HG03196 (cell line): ENCODE measurements at regions not wholly inside any gene's neighbourhood (a gene's known extent, or its start where the extent isn't known, plus 50 kb on each side); places are given as distances from the start of the nearest gene placed in this dataset.
A peak's percentile ranks its signal among the peaks of the same experiment; 100 is the strongest.
"Not testable (repeated sequence)": the region's sequence is repeated elsewhere in the genome, so short reads cannot be mapped to it uniquely, and the experiment has no call there.

Experiments
- ATAC-seq: cut with Tn5 transposase; IDR thresholded peaks from one replicate; pipeline ENCODE4 v1.9.1; 2021; ENCODE audit not compliant: unreplicated experiment

- ATAC-seq: no peak
These were observed 135.4 kb downstream of the HMHB1 start for GRCh38 chr5:143947313-143947712.

GRCh38 chr5:143952809-143953208, 140.8 kb downstream of the HMHB1 start:
- ATAC-seq: no peak

GRCh38 chr5:143953851-143954250, 141.9 kb downstream of the HMHB1 start:
- no peak for ATAC-seq

DNA sequence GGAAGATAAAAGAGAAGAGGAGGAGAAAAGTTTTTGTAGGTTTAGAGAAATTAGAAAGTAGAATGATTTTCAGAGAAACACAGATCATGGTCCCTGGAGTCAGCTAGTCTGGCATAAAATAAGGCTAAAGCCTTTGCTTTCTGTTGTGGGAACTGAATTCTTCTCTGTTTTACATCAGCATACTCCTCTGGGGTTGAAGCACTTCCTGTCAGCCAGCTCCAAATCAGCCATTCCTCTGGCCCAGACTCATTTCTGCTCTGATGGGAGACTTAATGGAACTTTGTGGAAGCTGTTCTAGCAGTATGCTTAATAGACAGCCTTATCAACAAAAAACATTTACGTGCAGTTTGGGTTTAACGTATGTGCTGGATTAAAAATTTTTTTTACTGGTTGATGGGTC, 143.2 kb downstream of the HMHB1 start:
- no peak for ATAC-seq

DNA sequence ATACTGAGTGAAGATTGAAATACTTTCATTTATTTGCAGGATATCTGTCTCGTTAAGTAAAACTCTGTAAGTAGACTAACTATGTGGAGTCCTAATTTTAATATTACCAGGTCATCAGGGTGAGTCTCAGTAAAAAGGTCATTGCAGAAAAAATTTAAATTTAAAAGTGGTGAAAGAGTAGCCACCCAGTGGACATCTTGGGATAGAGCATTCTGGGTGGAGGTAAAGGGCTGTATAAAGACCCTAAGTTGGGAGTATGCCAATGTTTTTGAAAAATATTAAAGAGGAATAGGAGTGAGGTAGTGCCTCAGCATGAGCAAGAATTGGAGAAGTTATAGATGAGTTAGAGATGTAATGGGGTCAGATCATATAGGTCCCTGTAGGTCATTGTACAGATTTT, 145.5 kb downstream of the HMHB1 start:
- no peak for ATAC-seq

GRCh38 chr5:143962201-143962600, 150.2 kb downstream of the HMHB1 start:
- no peak for ATAC-seq

GRCh38 chr5:143964919-143965318, 153.0 kb downstream of the HMHB1 start:
- ATAC-seq: no peak

DNA sequence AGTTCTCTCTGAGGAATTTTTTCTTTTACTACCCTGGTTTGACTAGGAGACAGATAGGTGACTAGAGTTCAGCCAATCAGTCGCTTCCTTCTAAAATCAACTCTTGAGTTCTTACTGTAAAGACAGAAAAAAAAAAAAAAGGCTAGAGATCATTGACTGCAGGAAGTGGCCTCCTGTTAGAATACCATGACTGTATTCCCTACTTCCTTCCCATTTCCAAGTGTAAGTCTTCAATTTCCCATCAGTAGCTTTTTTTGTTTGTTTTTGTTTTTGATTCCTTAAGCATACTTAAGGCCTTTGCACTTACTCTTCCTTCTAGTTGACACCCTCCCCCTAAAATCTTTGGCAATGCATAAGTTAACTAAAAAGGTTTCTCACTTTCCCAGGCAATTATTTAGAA, 154.3 kb downstream of the HMHB1 start:
- ATAC-seq: no peak

GRCh38 chr5:143968071-143968878, 156.3 kb downstream of the HMHB1 start:
- peak; percentile 50 for ATAC-seq

DNA sequence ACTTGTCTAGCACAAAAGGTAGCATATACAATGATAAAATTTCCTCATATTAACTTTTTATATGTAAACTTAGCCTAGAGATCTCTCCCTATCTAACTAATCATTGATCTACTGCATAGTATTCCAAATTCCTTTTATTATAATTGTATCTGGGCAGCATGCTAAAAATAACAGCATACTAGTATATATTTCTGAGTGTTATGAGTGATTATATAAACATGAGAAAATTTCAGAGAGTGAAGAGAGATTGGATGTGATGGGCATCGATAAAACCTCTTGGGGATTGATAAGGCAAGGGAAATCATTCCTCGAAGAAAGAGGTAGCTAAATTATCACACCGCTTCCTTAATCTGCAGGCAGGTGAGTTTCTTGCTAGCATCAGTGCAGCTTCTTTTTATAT, 158.2 kb downstream of the HMHB1 start:
- ATAC-seq: no peak

DNA sequence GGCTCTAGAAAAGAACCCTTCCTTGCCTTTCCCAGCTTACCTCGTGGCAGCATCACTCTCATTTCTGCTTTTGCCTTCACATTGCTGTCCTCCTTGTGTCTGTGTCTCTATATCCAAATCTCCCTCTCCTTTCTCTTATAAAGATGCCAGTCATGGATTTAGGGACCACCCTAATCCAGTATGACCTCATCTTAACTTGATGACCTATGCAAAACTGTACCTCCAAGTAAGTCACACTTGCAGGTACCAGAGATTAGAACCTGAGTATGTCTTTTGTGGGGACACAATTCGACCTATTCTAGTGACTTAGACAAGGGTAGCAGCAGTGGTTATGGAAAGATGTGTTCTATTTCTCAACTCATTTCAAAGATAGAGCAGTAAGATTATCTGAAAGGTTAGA, 160.1 kb downstream of the HMHB1 start:
- no peak for ATAC-seq

GRCh38 chr5:143976055-143976454, 164.1 kb downstream of the HMHB1 start:
- ATAC-seq: no peak

GRCh38 chr5:143977891-143978461, 166.0 kb downstream of the HMHB1 start:
- no peak for ATAC-seq

DNA sequence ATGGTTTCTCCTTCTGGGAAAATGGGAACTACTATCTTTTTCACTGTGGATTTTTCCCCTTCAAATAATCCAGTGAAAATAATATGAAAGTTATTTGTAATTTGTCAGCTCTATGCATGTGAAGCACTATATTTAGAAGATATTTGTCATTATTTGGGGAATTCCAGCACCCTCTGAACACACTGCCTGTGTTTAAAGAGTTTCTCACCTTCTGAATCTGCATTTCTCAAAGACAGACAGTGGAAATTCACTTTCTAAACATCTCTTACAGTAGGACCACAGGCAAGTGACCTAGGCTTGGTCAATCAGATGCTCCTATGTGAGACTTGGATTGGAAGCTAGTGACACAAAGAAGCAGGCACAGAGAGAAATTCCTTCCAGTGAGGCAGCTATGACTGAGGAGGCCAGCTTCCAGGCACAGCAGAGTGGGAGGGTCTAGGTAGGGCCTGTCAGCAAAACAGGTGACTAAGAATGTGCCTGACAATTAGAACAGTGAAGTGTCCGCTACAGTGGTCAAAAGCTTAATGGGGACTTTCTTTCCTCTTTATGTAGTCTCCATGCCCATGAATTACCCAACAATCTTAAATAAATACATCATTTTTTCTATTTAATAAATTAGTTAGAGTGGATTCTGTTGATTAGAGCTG, 167.2 kb downstream of the HMHB1 start:
- peak; percentile 61 for ATAC-seq

GRCh38 chr5:143980506-143980905, 168.5 kb downstream of the HMHB1 start:
- ATAC-seq: no peak

DNA sequence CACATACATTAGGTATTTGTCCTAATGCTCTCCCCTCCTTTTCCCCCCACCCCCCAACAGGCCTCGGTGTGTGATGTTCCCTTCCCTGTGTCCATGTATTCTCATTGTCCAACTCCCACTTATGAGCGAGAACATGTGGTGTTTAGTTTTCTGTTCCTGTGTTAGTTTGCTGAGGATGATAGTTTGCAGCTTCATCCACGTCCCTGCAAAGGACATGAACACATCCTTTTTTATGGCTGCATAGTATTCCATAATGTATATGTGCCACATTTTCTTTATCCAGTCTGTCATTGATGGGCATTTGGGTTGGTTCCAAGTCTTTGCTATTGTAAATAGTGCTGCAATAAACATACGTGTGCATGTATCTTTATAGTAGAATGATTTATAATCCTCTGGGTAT, 171.0 kb downstream of the HMHB1 start:
- not testable (repeated sequence) for ATAC-seq

DNA sequence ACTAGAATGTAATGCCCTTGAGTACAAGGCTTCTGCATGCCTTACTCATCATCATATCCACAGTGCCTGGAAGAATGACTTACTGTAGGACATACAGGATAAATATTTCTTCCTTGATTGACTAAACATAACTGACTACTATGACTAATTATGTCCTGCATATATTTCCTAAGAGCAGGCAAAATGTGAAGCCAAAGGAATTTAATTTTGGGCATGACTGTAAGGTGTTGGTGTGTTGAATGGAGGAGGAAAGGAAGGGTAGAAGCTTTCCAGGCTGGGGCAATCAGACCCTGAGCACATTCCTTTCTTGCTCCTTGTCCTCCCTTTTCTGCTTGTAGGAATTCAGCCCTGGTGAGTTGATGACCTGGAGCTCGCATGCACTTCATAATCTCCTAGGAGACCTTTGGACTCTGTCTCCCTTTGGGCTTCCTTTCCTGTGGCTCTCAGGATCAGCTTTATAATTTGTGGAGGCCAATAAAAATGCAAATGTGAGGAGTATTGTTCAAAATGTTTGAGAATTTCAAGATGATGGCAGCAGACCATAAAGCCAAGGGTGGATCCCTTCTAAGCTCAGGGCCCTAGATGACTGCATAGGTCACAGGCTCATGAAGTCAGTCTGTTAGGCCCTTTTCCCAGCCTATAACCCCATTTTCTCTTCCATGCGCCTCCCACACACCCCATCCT, 174.0 kb downstream of the HMHB1 start:
- ATAC-seq: no peak

DNA sequence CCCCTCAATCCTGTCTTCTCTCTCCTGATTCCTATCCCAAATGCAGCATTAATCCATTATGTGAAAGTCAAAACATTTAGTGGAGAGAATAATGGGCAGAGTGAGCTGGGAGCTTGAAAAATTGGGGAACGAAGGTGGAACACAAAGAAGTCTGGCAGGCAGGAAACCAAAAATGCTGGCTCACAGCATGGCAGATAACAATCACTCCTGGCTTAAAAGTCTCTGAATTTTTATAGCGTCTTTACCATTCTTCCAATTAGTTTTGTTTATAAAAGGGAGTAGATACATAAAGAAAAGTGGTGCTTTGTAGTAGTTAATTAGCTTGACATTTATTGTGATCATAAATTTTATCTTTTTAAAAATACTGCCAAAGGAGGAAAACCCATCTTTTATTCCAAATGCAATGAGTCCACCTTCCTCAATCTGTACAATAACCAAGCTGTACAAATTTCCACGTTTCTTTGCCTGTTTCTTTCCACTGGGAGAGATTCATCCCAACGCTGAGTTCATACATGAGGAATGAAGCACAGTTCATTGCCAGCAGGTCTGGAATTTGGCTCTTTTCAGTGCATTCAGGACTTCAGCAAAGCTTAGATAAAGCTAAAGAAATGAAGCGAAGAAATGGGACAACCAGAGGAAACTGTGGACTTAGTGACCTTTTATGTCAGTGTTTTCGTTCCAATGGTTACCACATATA, 174.7 kb downstream of the HMHB1 start:
- no peak for ATAC-seq

- ATAC-seq: no peak
These were observed 175.3 kb downstream of the HMHB1 start for GRCh38 chr5:143987264-143987663.

- ATAC-seq: peak; percentile 78
These were observed 176.0 kb downstream of the HMHB1 start for GRCh38 chr5:143987751-143988560.
